H1 (cell line): ENCODE measurements at regions not wholly inside any gene's neighbourhood (a gene's known extent, or its start where the extent isn't known, plus 50 kb on each side); places are given as distances from the start of the nearest gene placed in this dataset.

Experiments used
- CTCF ChIA-PET: fragments of 300-600 bp; sonication (Branson Sonifier 250); formaldehyde crosslinking; loops from one replicate; lab custom pipeline; 2021; ENCODE audit not compliant: partially characterized antibody; lab: Charles Lee
- POLR2A ChIA-PET: fragments of 300-600 bp; sonication (Branson Sonifier 250); formaldehyde crosslinking; loops from one replicate; lab custom pipeline; 2021; ENCODE audit warnings: inconsistent platforms; ENCODE audit not compliant: partially characterized antibody; lab: Charles Lee
- DNase-seq, 2 experiments: peaks; one replicate each; pipeline versions ENCODE4 v3.0.0 to v3.0.0-alpha.2; 2010 to 2022; ENCODE audit warnings: low spot score in 2 of 2, low read depth in 1 of 2, mixed read lengths in 1 of 2
- FAIRE-seq: peaks from 2 replicates; lab custom pipeline; 2011; peaks lifted over from hg19 to GRCh38; lab: Jason Lieb, UNC
- H2AFZ ChIP-seq: 2 replicates; pipeline ENCODE4 v1.8.1; 2012; ENCODE audit warnings: low read length, inconsistent platforms
- H2AK5ac ChIP-seq: 2 replicates; pipeline ENCODE4 v1.6.1; 2013; ENCODE audit warnings: low read depth, low read length
- H2BK120ac ChIP-seq: replicated peaks from 2 replicates; pipeline ENCODE3; 2013; ENCODE audit warnings: low read depth, low read length, inconsistent platforms
- H2BK12ac ChIP-seq: 2 replicates; pipeline ENCODE4 v1.6.1; 2013; ENCODE audit warnings: low read depth, low read length
- H2BK15ac ChIP-seq: 2 replicates; pipeline ENCODE4 v1.6.1; 2013; ENCODE audit warnings: low read length
- H2BK20ac ChIP-seq: 2 replicates; pipeline ENCODE4 v1.6.1; 2013; ENCODE audit warnings: low read length
- H2BK5ac ChIP-seq: 2 replicates; pipeline ENCODE4 v1.6.1; 2013; ENCODE audit warnings: low read depth, low read length
- H3K14ac ChIP-seq: 2 replicates; pipeline ENCODE4 v1.6.1; 2013; ENCODE audit warnings: inconsistent platforms; ENCODE audit not compliant: insufficient read length
- H3K18ac ChIP-seq: 2 replicates; pipeline ENCODE4 v1.6.1; 2013; ENCODE audit warnings: low read length; ENCODE audit errors: extremely low read depth
- H3K23ac ChIP-seq: 2 replicates; pipeline ENCODE4 v1.6.1; 2013; ENCODE audit warnings: inconsistent platforms; ENCODE audit not compliant: insufficient read length
- H3K23me2 ChIP-seq: 2 replicates; pipeline ENCODE4 v1.6.1; 2013; ENCODE audit warnings: low read depth, low read length
- H3K27ac ChIP-seq: 2 replicates; pipeline ENCODE4 v1.6.1; 2011; ENCODE audit warnings: low read depth, low read length, inconsistent platforms
- H3K27me3 ChIP-seq, 4 experiments: replicated peaks in 1 of 4; 1 replicate in 1 of 4; 2 replicates in 3 of 4; pipeline versions ENCODE4 v1.6.1 to v1.8.1; 2011 to 2013; ENCODE audit warnings: low read length in 3 of 4, mild to moderate bottlenecking in 3 of 4, inconsistent platforms in 2 of 4, mixed read lengths in 2 of 4, moderate library complexity in 1 of 4; ENCODE audit not compliant: control insufficient read depth in 3 of 4, insufficient read depth in 3 of 4; ENCODE audit errors: extremely low read depth in 1 of 4
- H3K36me3 ChIP-seq, 4 experiments: 2 replicates each; pipeline versions ENCODE4 v1.6.1 to v1.8.1; 2011 to 2013; ENCODE audit warnings: mild to moderate bottlenecking in 4 of 4, low read length in 3 of 4, moderate library complexity in 2 of 4, control low read depth in 1 of 4, inconsistent platforms in 1 of 4; ENCODE audit not compliant: insufficient read depth in 4 of 4, control insufficient read depth in 2 of 4
- H3K4ac ChIP-seq: replicated peaks from 2 replicates; pipeline ENCODE3; 2013; ENCODE audit warnings: low read length, low read depth, mixed read lengths, inconsistent platforms; ENCODE audit not compliant: insufficient read length
- H3K4me1 ChIP-seq, 4 experiments: replicated peaks in 1 of 4; 1 replicate in 1 of 4; 2 replicates in 3 of 4; pipeline versions ENCODE4 v1.6.1 to v1.8.1; 2011 to 2013; ENCODE audit warnings: low read length in 3 of 4, inconsistent platforms in 2 of 4, mixed read lengths in 1 of 4; ENCODE audit not compliant: insufficient read depth in 4 of 4, control insufficient read depth in 3 of 4
- H3K4me2 ChIP-seq, 2 experiments: 2 replicates each; pipeline versions ENCODE4 v1.6.1 to v1.8.1; 2011 to 2013; ENCODE audit warnings: low read depth in 2 of 2, low read length in 2 of 2, control low read depth in 1 of 2, inconsistent platforms in 1 of 2, mild to moderate bottlenecking in 1 of 2; ENCODE audit not compliant: insufficient read depth in 1 of 2
- H3K4me3 ChIP-seq, 4 experiments: fragments of 200-600, 300-600 bp in 1 of 4; sonication (generic), shearing (Covaris generic), sonication (Bioruptor Twin) in 1 of 4; 2 replicates each; pipeline versions ENCODE4 v1.5.1 to v1.8.1; 2011 to 2016; ENCODE audit warnings: low read length in 4 of 4, low read depth in 3 of 4, control low read depth in 2 of 4, inconsistent platforms in 2 of 4, mild to moderate bottlenecking in 2 of 4, mixed read lengths in 1 of 4, moderate library complexity in 1 of 4; ENCODE audit not compliant: insufficient read depth in 2 of 4; ENCODE audit errors: extremely low read depth in 1 of 4
- H3K56ac ChIP-seq: replicated peaks from 2 replicates; pipeline ENCODE3; 2013; ENCODE audit warnings: low read depth, mild to moderate bottlenecking, mixed read lengths, low read length, inconsistent platforms; ENCODE audit not compliant: insufficient read length
- H3K79me1 ChIP-seq: 2 replicates; pipeline ENCODE4 v1.6.1; 2013; ENCODE audit warnings: low read depth, low read length, control low read depth
- H3K79me2 ChIP-seq, 2 experiments: 2 replicates each; pipeline versions ENCODE4 v1.6.1 to v1.8.1; 2012 to 2013; ENCODE audit warnings: low read length in 2 of 2, mild to moderate bottlenecking in 2 of 2, inconsistent platforms in 1 of 2; ENCODE audit not compliant: insufficient read depth in 2 of 2, control insufficient read depth in 1 of 2
- H3K9ac ChIP-seq, 4 experiments: replicated peaks in 1 of 4; 1 replicate in 1 of 4; 2 replicates in 3 of 4; pipeline versions ENCODE4 v1.6.1 to v1.8.1; 2011 to 2013; ENCODE audit warnings: low read depth in 3 of 4, low read length in 3 of 4, control low read depth in 2 of 4, mild to moderate bottlenecking in 2 of 4, moderate library complexity in 2 of 4, inconsistent platforms in 1 of 4; ENCODE audit errors: extremely low read depth in 1 of 4
- H3K9me3 ChIP-seq, 2 experiments: 2 replicates each; pipeline versions ENCODE4 v1.6.1 to v1.8.1; 2012 to 2013; ENCODE audit warnings: mild to moderate bottlenecking in 2 of 2, moderate library complexity in 2 of 2, control low read depth in 1 of 2, inconsistent platforms in 1 of 2, low read depth in 1 of 2, low read length in 1 of 2, mixed read lengths in 1 of 2; ENCODE audit not compliant: insufficient read depth in 2 of 2
- H4K20me1 ChIP-seq, 2 experiments: replicated peaks in 1 of 2; 2 replicates each; pipeline versions ENCODE3 to v1.8.1; 2011 to 2013; ENCODE audit warnings: inconsistent platforms in 2 of 2, low read length in 2 of 2, mild to moderate bottlenecking in 1 of 2; ENCODE audit not compliant: insufficient read depth in 2 of 2, control insufficient read depth in 1 of 2
- H4K5ac ChIP-seq: 2 replicates; pipeline ENCODE4 v1.6.1; 2013; ENCODE audit warnings: low read length, low read depth, mixed read lengths, inconsistent platforms; ENCODE audit not compliant: insufficient read length
- H4K8ac ChIP-seq: 2 replicates; pipeline ENCODE4 v1.8.0; 2013; ENCODE audit warnings: mild to moderate bottlenecking, moderate library complexity, low read length, inconsistent platforms; ENCODE audit not compliant: insufficient read depth; ENCODE audit errors: extremely low read depth
- H4K91ac ChIP-seq: replicated peaks from 2 replicates; pipeline ENCODE3; 2013; ENCODE audit warnings: low read length, mixed read lengths, inconsistent platforms; ENCODE audit not compliant: insufficient read length
- BCL11A ChIP-seq, 2 experiments: IDR thresholded peaks; one replicate each; pipeline ENCODE4 v1.6.1; 2011; ENCODE audit warnings: low read depth in 2 of 2, low read length in 2 of 2, mild to moderate bottlenecking in 2 of 2
- CEBPB ChIP-seq: IDR thresholded peaks from 2 replicates; pipeline ENCODE4 v1.6.1; 2012; ENCODE audit warnings: low read depth, low read length
- CTBP2 ChIP-seq: IDR thresholded peaks from 2 replicates; pipeline ENCODE4 v1.7.0; 2011; ENCODE audit warnings: borderline replicate concordance, mild to moderate bottlenecking, moderate library complexity, mixed read lengths, low read length; ENCODE audit not compliant: insufficient read depth, insufficient read length
- CTCF ChIP-seq, 3 experiments: IDR thresholded peaks; 1 replicate in 2 of 3; 2 replicates in 1 of 3; pipeline versions ENCODE4 v1.5.1 to v1.6.1; 2011; ENCODE audit warnings: low read length in 3 of 3, mild to moderate bottlenecking in 3 of 3, inconsistent platforms in 2 of 3, low read depth in 1 of 3, moderate library complexity in 1 of 3; ENCODE audit not compliant: insufficient read depth in 1 of 3; ENCODE audit errors: control extremely low read depth in 1 of 3
- GTF2F1 ChIP-seq: IDR thresholded peaks from 2 replicates; pipeline ENCODE4 v1.6.1; 2012; ENCODE audit warnings: low read depth, low read length, improper control_type of control experiment, borderline replicate concordance
- JUND ChIP-seq: IDR thresholded peaks from 2 replicates; pipeline ENCODE4 v1.6.1; 2011; ENCODE audit warnings: mild to moderate bottlenecking, improper control_type of control experiment, low read length
- KDM1A ChIP-seq: fragments of 200-600, 300-600 bp; sonication (generic); IDR thresholded peaks from 2 replicates; pipeline ENCODE4 v1.7.1; 2016; ENCODE audit warnings: mild to moderate bottlenecking, low read length, borderline replicate concordance
- MAFK ChIP-seq: IDR thresholded peaks from 2 replicates; pipeline ENCODE4 v1.6.1; 2012; ENCODE audit warnings: low read depth, mild to moderate bottlenecking, improper control_type of control experiment, low read length
- RFX5 ChIP-seq: IDR thresholded peaks from 2 replicates; pipeline ENCODE4 v1.6.1; 2011; ENCODE audit warnings: low read depth, low read length, improper control_type of control experiment, borderline replicate concordance
- SIRT6 ChIP-seq: IDR thresholded peaks from one replicate; pipeline ENCODE4 v1.7.1; 2012; ENCODE audit warnings: low read length, inconsistent platforms
- SP2 ChIP-seq: IDR thresholded peaks from 2 replicates; pipeline ENCODE4 v1.6.1; 2012; ENCODE audit warnings: mild to moderate bottlenecking, low read length, inconsistent platforms
- SP4 ChIP-seq: IDR thresholded peaks from 2 replicates; pipeline ENCODE4 v1.6.1; 2012; ENCODE audit warnings: low read length, inconsistent platforms
- SRF ChIP-seq: IDR thresholded peaks from 2 replicates; pipeline ENCODE4 v1.6.1; 2011; ENCODE audit warnings: mild to moderate bottlenecking, low read depth, low read length, moderate library complexity
- ZNF274 ChIP-seq: IDR thresholded peaks from 2 replicates; pipeline ENCODE4 v1.7.0; 2012; ENCODE audit warnings: low read length, borderline replicate concordance; ENCODE audit errors: extremely low read depth
- WGBS, 2 experiments: shearing (Covaris generic) in 1 of 2; methylation state at CpG; one replicate each; pipeline versions ENCODE4 v1.1.6 to v1.1.7; 2013 to 2015; ENCODE audit warnings: low lambda C conversion rate in 2 of 2, mixed read lengths in 2 of 2, inconsistent platforms in 1 of 2, low coverage in 1 of 2, missing lambda C conversion rate in 1 of 2; ENCODE audit not compliant: insufficient replicate concordance in 2 of 2, insufficient coverage in 1 of 2, insufficient read length in 1 of 2; ENCODE audit errors: extremely low coverage in 1 of 2, missing lambda C conversion rate in 1 of 2; 5-methylcytosine and 5-hydroxymethylcytosine counted together

- Histone ChIP-seq H3K18ac (no peak overlapping the region), H3K27ac (no peak overlapping the region), H3K27me3 (no peaks in the 10 kb centered on the region), H4K20me1 (no peaks in the 10 kb centered on the region), H2BK5ac (no peak overlapping the region), H3K4me2 (no peak overlapping the region), H3K9ac (no peak overlapping the region), H3K36me3 (no peaks in the 10 kb centered on the region), H3K79me2 (no peaks in the 10 kb centered on the region), H3K14ac (no peak overlapping the region), H4K5ac (no peak overlapping the region), H3K79me1 (no peaks in the 10 kb centered on the region), H3K23ac (no peak overlapping the region), H3K4me3 (no peak overlapping the region), H3K23me2 (peaks cover 3% of the 10 kb centered on the region; the same call in 1 of the 2 replicates), H3K56ac (no peak overlapping the region), H2BK15ac (no peak overlapping the region), H3K4ac (no peak overlapping the region), H2AK5ac (no peak overlapping the region), H2AFZ (no peak overlapping the region), H4K8ac (no peak overlapping the region), H2BK12ac (no peak overlapping the region), H3K9me3 (no peaks in the 10 kb centered on the region; a peak in 1 of 4 replicates), H3K4me1 (peaks cover 0 to 3% (median 0%) of the 10 kb centered on the region in 4 experiments; a peak in 1 of 7 replicates), H2BK120ac (no peak overlapping the region), H2BK20ac (no peak overlapping the region), H4K91ac (no peak overlapping the region)
- 88% methylated on average over 6 of the region's 6 CpGs; no CpG with 5 or more reads in 1 of the 2 experiments for WGBS, 2 experiments
- FAIRE-seq (no peak), DNase-seq (no peak)
- ChIA-PET CTCF (no interaction called here), POLR2A (no interaction called here)
- TF ChIP-seq CTBP2, result no peak
- no peak for TF ChIP-seq SP4
- TF ChIP-seq SIRT6, result no peak
- TF ChIP-seq SP2, result no peak
- no peak for TF ChIP-seq GTF2F1
- TF ChIP-seq KDM1A, result no peak
- no peak for TF ChIP-seq CTCF (IDR thresholded peaks at IDR 0.05; ENCODE audit: control extremely low read depth in 1 of 3, insufficient read depth in 1 of 3, low read depth in 1 of 3, low read length in 3 of 3)
- no peak for TF ChIP-seq ZNF274
- no peak for TF ChIP-seq SRF
- TF ChIP-seq BCL11A (IDR thresholded peaks at IDR 0.05; ENCODE audit: low read depth in 2 of 2, low read length in 2 of 2), result no peak
- TF ChIP-seq JUND, result no peak
- no peak for TF ChIP-seq RFX5
- no peak for TF ChIP-seq MAFK
- no peak for TF ChIP-seq CEBPB
These were observed 350.8 kb upstream of the KAZN start for GRCh38 chr1:14247666-14248065.
